ENCODE measurements at regions not wholly inside any gene's neighbourhood (a gene's known extent, or its start where the extent isn't known, plus 50 kb on each side); places are given as distances from the start of the nearest gene placed in this dataset.
"Not testable (repeated sequence)": the region's sequence is repeated elsewhere in the genome, so short reads cannot be mapped to it uniquely, and the experiment has no call there.

DNA sequence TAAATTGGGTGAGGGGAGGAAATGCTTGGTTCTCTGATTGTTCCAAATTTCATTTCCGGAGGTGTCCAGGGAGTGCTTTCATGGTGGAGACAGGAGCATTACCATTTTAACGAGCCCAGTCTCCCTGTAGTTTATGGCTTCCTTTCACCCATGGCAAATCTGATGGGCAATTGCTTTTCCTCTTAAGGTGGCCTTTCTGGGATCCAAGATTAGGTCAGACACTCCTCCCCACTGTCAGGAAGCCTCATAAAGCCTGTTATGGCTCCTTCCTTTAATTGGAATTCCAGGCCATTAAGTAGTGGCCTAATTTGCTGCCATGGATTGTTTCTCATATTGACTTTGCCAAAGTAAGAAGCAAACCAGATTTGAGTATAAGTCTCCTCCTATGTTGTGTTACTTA, 157.8 kb downstream of the PDCD6IP start:
- in situ Hi-C loops (cut with MboI; ENCODE audit: low sequenced_read_pairs, unreplicated experiment), result no loop called here
- DNase-seq (ENCODE audit: low spot score), result no peak

DNA sequence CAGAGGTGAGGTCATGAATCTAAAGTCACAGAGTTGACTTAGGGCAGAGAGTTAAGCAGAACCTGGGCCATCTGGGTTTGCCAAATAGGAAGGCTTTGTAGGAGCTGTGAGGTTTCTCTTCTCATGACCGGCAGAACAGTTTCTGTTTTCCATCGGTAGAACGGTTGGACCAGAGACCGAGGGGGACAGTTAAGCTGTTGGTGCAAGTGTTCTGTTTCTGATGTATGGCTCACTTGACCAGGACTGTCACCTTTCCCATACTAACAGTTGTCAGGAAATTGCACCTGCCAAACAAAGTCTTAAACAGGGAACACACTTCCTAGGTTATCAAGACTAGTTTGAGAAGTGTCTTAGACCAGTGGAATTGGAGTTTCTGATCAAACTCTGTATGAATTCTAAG, 158.3 kb downstream of the PDCD6IP start:
- in situ Hi-C loops (cut with MboI; ENCODE audit: low sequenced_read_pairs, unreplicated experiment), result no loop called here
- no peak for DNase-seq (ENCODE audit: low spot score)
- TF ChIP-seq, protein P1, sequence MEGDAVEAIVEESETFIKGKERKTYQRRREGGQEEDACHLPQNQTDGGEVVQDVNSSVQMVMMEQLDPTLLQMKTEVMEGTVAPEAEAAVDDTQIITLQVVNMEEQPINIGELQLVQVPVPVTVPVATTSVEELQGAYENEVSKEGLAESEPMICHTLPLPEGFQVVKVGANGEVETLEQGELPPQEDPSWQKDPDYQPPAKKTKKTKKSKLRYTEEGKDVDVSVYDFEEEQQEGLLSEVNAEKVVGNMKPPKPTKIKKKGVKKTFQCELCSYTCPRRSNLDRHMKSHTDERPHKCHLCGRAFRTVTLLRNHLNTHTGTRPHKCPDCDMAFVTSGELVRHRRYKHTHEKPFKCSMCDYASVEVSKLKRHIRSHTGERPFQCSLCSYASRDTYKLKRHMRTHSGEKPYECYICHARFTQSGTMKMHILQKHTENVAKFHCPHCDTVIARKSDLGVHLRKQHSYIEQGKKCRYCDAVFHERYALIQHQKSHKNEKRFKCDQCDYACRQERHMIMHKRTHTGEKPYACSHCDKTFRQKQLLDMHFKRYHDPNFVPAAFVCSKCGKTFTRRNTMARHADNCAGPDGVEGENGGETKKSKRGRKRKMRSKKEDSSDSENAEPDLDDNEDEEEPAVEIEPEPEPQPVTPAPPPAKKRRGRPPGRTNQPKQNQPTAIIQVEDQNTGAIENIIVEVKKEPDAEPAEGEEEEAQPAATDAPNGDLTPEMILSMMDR (IDR thresholded peaks at IDR 0.05; ENCODE audit: borderline replicate concordance, control extremely low read depth, extremely low read depth, insufficient read depth, missing control alignments), result no peak

More for the DNA sequence above, 157.8 kb downstream of the PDCD6IP start:
- TF ChIP-seq, protein P1 (IDR thresholded peaks at IDR 0.05; ENCODE audit: borderline replicate concordance, control extremely low read depth, extremely low read depth, insufficient read depth, missing control alignments), result no peak

DNA sequence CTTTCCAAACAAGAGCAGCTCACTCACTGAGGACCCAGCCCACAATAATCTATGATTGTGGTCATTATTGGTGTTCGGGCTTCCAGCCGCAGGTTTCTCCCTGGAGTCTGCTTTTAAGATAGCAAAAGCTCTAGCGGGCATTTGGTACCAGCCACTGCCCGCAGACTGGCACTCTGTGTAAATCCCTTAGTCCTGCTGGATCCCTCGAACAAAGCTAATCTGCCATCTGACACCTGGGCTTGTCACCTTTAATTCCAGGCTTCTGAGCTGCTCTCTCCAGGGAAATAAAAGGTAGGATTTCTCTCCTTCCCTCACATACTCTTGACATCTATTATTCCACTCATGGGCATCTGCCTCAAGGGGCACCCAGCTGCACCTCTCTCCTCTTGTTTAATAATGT, 158.7 kb downstream of the PDCD6IP start:
- TF ChIP-seq, protein P1 (IDR thresholded peaks at IDR 0.05; ENCODE audit: borderline replicate concordance, control extremely low read depth, extremely low read depth, insufficient read depth, missing control alignments), result no peak
- DNase-seq (ENCODE audit: low spot score), result no peak
- in situ Hi-C loops (cut with MboI; ENCODE audit: low sequenced_read_pairs, unreplicated experiment), result no loop called here

DNA sequence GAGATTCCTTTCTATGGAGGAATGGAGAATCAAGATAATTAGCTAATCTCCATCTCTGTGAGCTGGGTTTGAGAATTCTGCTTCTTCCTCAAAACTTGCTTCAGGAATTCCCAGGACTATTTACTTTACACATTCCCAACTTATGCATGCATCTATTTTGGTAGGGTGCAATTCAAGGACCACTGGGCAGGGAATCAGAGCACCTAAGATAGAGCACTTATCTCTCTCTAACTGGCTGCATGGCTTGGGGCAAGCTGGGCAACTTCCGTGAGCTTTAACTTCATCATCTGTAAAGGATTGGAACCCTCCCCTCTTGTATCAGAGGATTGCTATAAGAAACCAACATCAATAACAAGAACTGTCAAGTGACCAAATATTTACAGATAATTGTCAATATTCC, 160.2 kb downstream of the PDCD6IP start:
- TF ChIP-seq, protein P1 (IDR thresholded peaks at IDR 0.05; ENCODE audit: borderline replicate concordance, control extremely low read depth, extremely low read depth, insufficient read depth, missing control alignments), result no peak
- in situ Hi-C loops (cut with MboI; ENCODE audit: low sequenced_read_pairs, unreplicated experiment), result no loop called here
- no peak for DNase-seq (ENCODE audit: low spot score)

DNA sequence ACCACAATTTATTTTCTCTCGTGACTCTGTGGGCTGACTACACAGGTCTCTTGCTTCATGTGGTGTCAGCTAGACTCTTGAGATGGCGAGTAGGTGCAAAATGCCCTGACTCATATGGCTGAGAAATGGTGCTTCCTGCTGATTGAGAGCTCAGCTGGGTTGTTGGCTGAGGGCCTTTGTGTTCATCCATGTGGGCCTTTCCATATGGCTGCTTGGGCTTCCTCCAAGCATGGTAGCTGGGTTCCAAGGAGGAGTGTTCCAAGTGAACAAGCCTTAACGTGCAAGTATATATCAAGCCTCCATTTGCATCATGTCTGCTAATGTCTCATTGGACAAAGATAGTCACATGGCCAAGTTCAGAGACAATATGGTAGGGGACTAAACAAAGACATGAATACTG, 164.0 kb downstream of the PDCD6IP start:
- in situ Hi-C loops (cut with MboI; ENCODE audit: low sequenced_read_pairs, unreplicated experiment), result no loop called here
- TF ChIP-seq, protein P1 (IDR thresholded peaks at IDR 0.05; ENCODE audit: borderline replicate concordance, control extremely low read depth, extremely low read depth, insufficient read depth, missing control alignments), result no peak
- no peak for DNase-seq (ENCODE audit: low spot score)

DNA sequence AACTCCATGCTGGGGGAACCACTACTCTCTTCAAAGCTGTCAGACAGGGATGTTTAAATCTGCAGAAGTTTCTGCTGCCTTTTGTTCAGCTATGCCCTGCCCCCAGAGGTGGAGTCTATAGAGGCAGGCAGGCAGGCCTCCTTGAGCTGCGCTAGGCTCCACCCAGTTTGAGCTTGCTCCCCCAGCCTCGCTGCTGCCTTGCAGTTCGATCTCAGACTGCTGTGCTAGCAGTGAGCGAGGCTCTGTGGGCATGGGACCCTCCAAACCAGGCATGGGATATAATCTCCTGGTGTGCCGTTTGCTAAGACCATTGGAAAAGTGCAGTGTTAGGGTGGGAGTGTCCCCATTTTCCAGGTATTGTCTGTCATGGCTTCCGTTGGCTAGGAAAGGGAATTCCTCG, 171.8 kb downstream of the PDCD6IP start:
- in situ Hi-C loops (cut with MboI; ENCODE audit: low sequenced_read_pairs, unreplicated experiment); DNase-seq (ENCODE audit: low spot score): not testable (repeated sequence)

DNA sequence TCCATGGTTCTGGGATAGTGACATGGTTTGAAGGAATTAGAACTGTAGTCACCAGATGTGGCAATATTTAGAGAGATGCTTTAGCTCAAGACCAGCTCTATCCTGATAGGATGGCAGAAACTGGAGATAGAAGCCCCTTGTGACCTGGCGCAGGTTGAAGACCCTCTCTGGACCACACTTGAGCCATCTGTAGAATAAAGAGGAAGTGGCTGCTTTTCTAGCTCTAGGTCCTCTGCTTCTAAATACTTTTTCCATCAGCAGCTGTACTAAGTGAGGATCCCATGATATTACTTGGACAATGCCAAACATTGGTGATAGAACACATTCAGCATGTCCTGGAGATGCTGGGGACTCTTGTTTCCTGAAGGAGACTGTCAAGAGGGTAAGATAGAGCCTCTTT, 172.6 kb downstream of the PDCD6IP start:
- TF ChIP-seq, protein P1 (IDR thresholded peaks at IDR 0.05; ENCODE audit: borderline replicate concordance, control extremely low read depth, extremely low read depth, insufficient read depth, missing control alignments), result no peak
- no peak for DNase-seq (ENCODE audit: low spot score)
- in situ Hi-C loops (cut with MboI; ENCODE audit: low sequenced_read_pairs, unreplicated experiment), result no loop called here
